ENCODE measurements at regions not wholly inside any gene's neighbourhood (a gene's known extent, or its start where the extent isn't known, plus 50 kb on each side); places are given as distances from the start of the nearest gene placed in this dataset.
"Not testable (repeated sequence)": the region's sequence is repeated elsewhere in the genome, so short reads cannot be mapped to it uniquely, and the experiment has no call there.

DNA sequence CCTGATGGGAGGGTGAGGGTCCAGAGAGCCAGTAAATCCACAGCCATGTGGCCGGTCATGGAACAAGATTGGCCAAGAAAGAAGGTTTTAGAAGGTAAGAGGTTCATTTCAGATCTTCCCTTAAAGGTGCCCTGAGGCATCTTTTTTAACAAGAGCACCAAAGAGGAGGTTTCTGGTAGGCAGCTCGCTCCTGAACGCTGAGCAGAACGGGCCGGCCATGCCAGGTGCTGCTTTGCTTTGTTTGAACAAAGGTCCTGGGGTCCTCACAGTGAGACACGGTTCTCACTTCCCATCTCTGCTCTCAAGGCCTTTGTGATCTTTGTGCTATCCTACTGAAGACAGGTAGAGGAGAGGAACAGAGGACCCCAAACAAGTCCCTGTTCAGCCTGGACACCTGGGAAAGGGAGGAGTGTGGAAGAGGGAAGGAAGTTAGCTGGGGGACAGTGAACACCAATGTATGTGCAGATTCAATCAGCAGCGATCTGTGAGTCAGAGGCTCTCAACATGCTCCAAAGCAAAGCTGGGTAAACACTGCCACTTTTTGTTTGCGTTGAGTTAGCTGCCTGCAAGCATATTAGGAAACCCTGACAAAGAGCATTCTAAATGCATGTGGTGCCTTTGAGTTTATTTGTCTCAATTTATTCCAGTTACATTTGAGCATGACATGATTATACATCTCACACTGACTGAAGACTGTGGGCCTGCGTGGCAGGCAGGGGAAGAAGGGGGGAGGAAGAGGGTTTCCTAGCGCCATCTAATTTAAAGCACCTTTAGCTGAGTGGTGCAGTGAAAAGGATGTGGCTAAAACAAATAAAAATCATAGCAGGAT is 102.4 kb downstream of the ASB1 start:
- WGBS, 2 donors (ENCODE audit: low coverage in 1 of 2) = 90 to 92% methylated on average over 2 to 4 of the region's 10 CpGs
- no peaks in the 10 kb centered on the region for H3K36me3 ChIP-seq
- no peaks in the 10 kb centered on the region for H3K4me1 ChIP-seq
- TF ChIP-seq POLR2AphosphoS5 (IDR thresholded peaks at IDR 0.05) (no peak), EP300 (IDR thresholded peaks at IDR 0.05) (no peak), CTCF (IDR thresholded peaks at IDR 0.05) (no peak), POLR2A (IDR thresholded peaks at IDR 0.05) (no peak)
- H3K9me3 ChIP-seq = peaks cover 0 to 31% (median 0%) of the 10 kb centered on the region in 3 donors
- H3K27me3 ChIP-seq = no peaks in the 10 kb centered on the region
- no peak overlapping the region for H3K4me3 ChIP-seq
- no peak for ATAC-seq
- no peak overlapping the region for H3K27ac ChIP-seq

- H3K4me1 ChIP-seq, H3K4me3 ChIP-seq, H3K36me3 ChIP-seq, H3K27ac ChIP-seq, H3K27me3 ChIP-seq, ATAC-seq: not testable (repeated sequence)
- H3K9me3 ChIP-seq = peaks cover 0 to 31% (median 0%) of the 10 kb centered on the region in 3 donors
- WGBS, 2 donors (ENCODE audit: low coverage in 1 of 2) = 86% methylated on average over 3 of the region's 4 CpGs; no CpG with 5 or more reads in 1 of the 2 donors
Measured at GRCh38 chr2:238531017-238531645, 104.4 kb downstream of the ASB1 start.

GRCh38 chr2:238543732-238544131 is 117.0 kb downstream of the ASB1 start:
- not testable (repeated sequence) for H3K36me3 ChIP-seq, ATAC-seq, H3K27ac ChIP-seq, H3K27me3 ChIP-seq, H3K4me3 ChIP-seq, H3K4me1 ChIP-seq
- no CpG with 5 or more reads among the region's 3 CpGs for WGBS, 2 donors (ENCODE audit: low coverage in 1 of 2)
- peaks cover 0 to 20% (median 0%) of the 10 kb centered on the region in 3 donors for H3K9me3 ChIP-seq

GRCh38 chr2:238548902-238549462 is 122.3 kb downstream of the ASB1 start:
- no peak overlapping the region for H3K27ac ChIP-seq
- H3K4me3 ChIP-seq = no peak overlapping the region
- no peak for ATAC-seq
- no peaks in the 10 kb centered on the region for H3K36me3 ChIP-seq
- 100% methylated on average over 1 to 2 of the region's 5 CpGs for WGBS, 2 donors (ENCODE audit: low coverage in 1 of 2)
- no peaks in the 10 kb centered on the region for H3K4me1 ChIP-seq
- peaks cover 11% of the 10 kb centered on the region for H3K27me3 ChIP-seq
- H3K9me3 ChIP-seq = peaks cover 0 to 23% (median 4%) of the 10 kb centered on the region in 3 donors
- TF ChIP-seq CTCF (IDR thresholded peaks at IDR 0.05) = no peak
- TF ChIP-seq POLR2A (IDR thresholded peaks at IDR 0.05) = no peak
- no peak for TF ChIP-seq POLR2AphosphoS5 (IDR thresholded peaks at IDR 0.05)
- TF ChIP-seq EP300 (IDR thresholded peaks at IDR 0.05) = no peak

- ATAC-seq = no peak
- Histone ChIP-seq H3K4me3 (no peak overlapping the region), H3K9me3 (peaks cover 0 to 28% (median 4%) of the 10 kb centered on the region in 3 donors), H3K36me3 (no peaks in the 10 kb centered on the region), H3K4me1 (no peaks in the 10 kb centered on the region), H3K27me3 (peaks cover 11% of the 10 kb centered on the region), H3K27ac (no peak overlapping the region)
- TF ChIP-seq POLR2AphosphoS5 (IDR thresholded peaks at IDR 0.05) = no peak
- TF ChIP-seq POLR2A (IDR thresholded peaks at IDR 0.05) = no peak
- TF ChIP-seq CTCF (IDR thresholded peaks at IDR 0.05) = no peak
- TF ChIP-seq EP300 (IDR thresholded peaks at IDR 0.05) = no peak
- WGBS, 2 donors (ENCODE audit: low coverage in 1 of 2) = no CpG with 5 or more reads among the region's 2 CpGs
Measured at GRCh38 chr2:238549866-238550265, 123.1 kb downstream of the ASB1 start.

Data from gastroesophageal sphincter (tissue), 4 donors.